H1 (cell line): ENCODE measurements at regions not wholly inside any gene's neighbourhood (a gene's known extent, or its start where the extent isn't known, plus 50 kb on each side); places are given as distances from the start of the nearest gene placed in this dataset.

Experiments
- CTCF ChIA-PET: fragments of 300-600 bp; sonication (Branson Sonifier 250); formaldehyde crosslinking; loops from one replicate; lab custom pipeline; 2021; ENCODE audit not compliant: partially characterized antibody; lab: Charles Lee
- POLR2A ChIA-PET: fragments of 300-600 bp; sonication (Branson Sonifier 250); formaldehyde crosslinking; loops from one replicate; lab custom pipeline; 2021; ENCODE audit warnings: inconsistent platforms; ENCODE audit not compliant: partially characterized antibody; lab: Charles Lee
- DNase-seq, 2 experiments: peaks; one replicate each; pipeline versions ENCODE4 v3.0.0 to v3.0.0-alpha.2; 2010 to 2022; ENCODE audit warnings: low spot score in 2 of 2, low read depth in 1 of 2, mixed read lengths in 1 of 2
- FAIRE-seq: peaks from 2 replicates; lab custom pipeline; 2011; peaks lifted over from hg19 to GRCh38; lab: Jason Lieb, UNC
- H2AFZ ChIP-seq: 2 replicates; pipeline ENCODE4 v1.8.1; 2012; ENCODE audit warnings: low read length, inconsistent platforms
- H2AK5ac ChIP-seq: 2 replicates; pipeline ENCODE4 v1.6.1; 2013; ENCODE audit warnings: low read depth, low read length
- H2BK120ac ChIP-seq: replicated peaks from 2 replicates; pipeline ENCODE3; 2013; ENCODE audit warnings: low read depth, low read length, inconsistent platforms
- H2BK12ac ChIP-seq: 2 replicates; pipeline ENCODE4 v1.6.1; 2013; ENCODE audit warnings: low read depth, low read length
- H2BK15ac ChIP-seq: 2 replicates; pipeline ENCODE4 v1.6.1; 2013; ENCODE audit warnings: low read length
- H2BK20ac ChIP-seq: 2 replicates; pipeline ENCODE4 v1.6.1; 2013; ENCODE audit warnings: low read length
- H2BK5ac ChIP-seq: 2 replicates; pipeline ENCODE4 v1.6.1; 2013; ENCODE audit warnings: low read depth, low read length
- H3K14ac ChIP-seq: 2 replicates; pipeline ENCODE4 v1.6.1; 2013; ENCODE audit warnings: inconsistent platforms; ENCODE audit not compliant: insufficient read length
- H3K18ac ChIP-seq: 2 replicates; pipeline ENCODE4 v1.6.1; 2013; ENCODE audit warnings: low read length; ENCODE audit errors: extremely low read depth
- H3K23ac ChIP-seq: 2 replicates; pipeline ENCODE4 v1.6.1; 2013; ENCODE audit warnings: inconsistent platforms; ENCODE audit not compliant: insufficient read length
- H3K23me2 ChIP-seq: 2 replicates; pipeline ENCODE4 v1.6.1; 2013; ENCODE audit warnings: low read depth, low read length
- H3K27ac ChIP-seq: 2 replicates; pipeline ENCODE4 v1.6.1; 2011; ENCODE audit warnings: low read depth, low read length, inconsistent platforms
- H3K27me3 ChIP-seq, 4 experiments: replicated peaks in 1 of 4; 1 replicate in 1 of 4; 2 replicates in 3 of 4; pipeline versions ENCODE4 v1.6.1 to v1.8.1; 2011 to 2013; ENCODE audit warnings: low read length in 3 of 4, mild to moderate bottlenecking in 3 of 4, inconsistent platforms in 2 of 4, mixed read lengths in 2 of 4, moderate library complexity in 1 of 4; ENCODE audit not compliant: control insufficient read depth in 3 of 4, insufficient read depth in 3 of 4; ENCODE audit errors: extremely low read depth in 1 of 4
- H3K36me3 ChIP-seq, 4 experiments: 2 replicates each; pipeline versions ENCODE4 v1.6.1 to v1.8.1; 2011 to 2013; ENCODE audit warnings: mild to moderate bottlenecking in 4 of 4, low read length in 3 of 4, moderate library complexity in 2 of 4, control low read depth in 1 of 4, inconsistent platforms in 1 of 4; ENCODE audit not compliant: insufficient read depth in 4 of 4, control insufficient read depth in 2 of 4
- H3K4ac ChIP-seq: replicated peaks from 2 replicates; pipeline ENCODE3; 2013; ENCODE audit warnings: low read length, low read depth, mixed read lengths, inconsistent platforms; ENCODE audit not compliant: insufficient read length
- H3K4me1 ChIP-seq, 4 experiments: replicated peaks in 1 of 4; 1 replicate in 1 of 4; 2 replicates in 3 of 4; pipeline versions ENCODE4 v1.6.1 to v1.8.1; 2011 to 2013; ENCODE audit warnings: low read length in 3 of 4, inconsistent platforms in 2 of 4, mixed read lengths in 1 of 4; ENCODE audit not compliant: insufficient read depth in 4 of 4, control insufficient read depth in 3 of 4
- H3K4me2 ChIP-seq, 2 experiments: 2 replicates each; pipeline versions ENCODE4 v1.6.1 to v1.8.1; 2011 to 2013; ENCODE audit warnings: low read depth in 2 of 2, low read length in 2 of 2, control low read depth in 1 of 2, inconsistent platforms in 1 of 2, mild to moderate bottlenecking in 1 of 2; ENCODE audit not compliant: insufficient read depth in 1 of 2
- H3K4me3 ChIP-seq, 4 experiments: fragments of 200-600, 300-600 bp in 1 of 4; sonication (generic), shearing (Covaris generic), sonication (Bioruptor Twin) in 1 of 4; 2 replicates each; pipeline versions ENCODE4 v1.5.1 to v1.8.1; 2011 to 2016; ENCODE audit warnings: low read length in 4 of 4, low read depth in 3 of 4, control low read depth in 2 of 4, inconsistent platforms in 2 of 4, mild to moderate bottlenecking in 2 of 4, mixed read lengths in 1 of 4, moderate library complexity in 1 of 4; ENCODE audit not compliant: insufficient read depth in 2 of 4; ENCODE audit errors: extremely low read depth in 1 of 4
- H3K56ac ChIP-seq: replicated peaks from 2 replicates; pipeline ENCODE3; 2013; ENCODE audit warnings: low read depth, mild to moderate bottlenecking, mixed read lengths, low read length, inconsistent platforms; ENCODE audit not compliant: insufficient read length
- H3K79me1 ChIP-seq: 2 replicates; pipeline ENCODE4 v1.6.1; 2013; ENCODE audit warnings: low read depth, low read length, control low read depth
- H3K79me2 ChIP-seq, 2 experiments: 2 replicates each; pipeline versions ENCODE4 v1.6.1 to v1.8.1; 2012 to 2013; ENCODE audit warnings: low read length in 2 of 2, mild to moderate bottlenecking in 2 of 2, inconsistent platforms in 1 of 2; ENCODE audit not compliant: insufficient read depth in 2 of 2, control insufficient read depth in 1 of 2
- H3K9ac ChIP-seq, 4 experiments: replicated peaks in 1 of 4; 1 replicate in 1 of 4; 2 replicates in 3 of 4; pipeline versions ENCODE4 v1.6.1 to v1.8.1; 2011 to 2013; ENCODE audit warnings: low read depth in 3 of 4, low read length in 3 of 4, control low read depth in 2 of 4, mild to moderate bottlenecking in 2 of 4, moderate library complexity in 2 of 4, inconsistent platforms in 1 of 4; ENCODE audit errors: extremely low read depth in 1 of 4
- H3K9me3 ChIP-seq, 2 experiments: 2 replicates each; pipeline versions ENCODE4 v1.6.1 to v1.8.1; 2012 to 2013; ENCODE audit warnings: mild to moderate bottlenecking in 2 of 2, moderate library complexity in 2 of 2, control low read depth in 1 of 2, inconsistent platforms in 1 of 2, low read depth in 1 of 2, low read length in 1 of 2, mixed read lengths in 1 of 2; ENCODE audit not compliant: insufficient read depth in 2 of 2
- H4K20me1 ChIP-seq, 2 experiments: replicated peaks in 1 of 2; 2 replicates each; pipeline versions ENCODE3 to v1.8.1; 2011 to 2013; ENCODE audit warnings: inconsistent platforms in 2 of 2, low read length in 2 of 2, mild to moderate bottlenecking in 1 of 2; ENCODE audit not compliant: insufficient read depth in 2 of 2, control insufficient read depth in 1 of 2
- H4K5ac ChIP-seq: 2 replicates; pipeline ENCODE4 v1.6.1; 2013; ENCODE audit warnings: low read length, low read depth, mixed read lengths, inconsistent platforms; ENCODE audit not compliant: insufficient read length
- H4K8ac ChIP-seq: 2 replicates; pipeline ENCODE4 v1.8.0; 2013; ENCODE audit warnings: mild to moderate bottlenecking, moderate library complexity, low read length, inconsistent platforms; ENCODE audit not compliant: insufficient read depth; ENCODE audit errors: extremely low read depth
- H4K91ac ChIP-seq: replicated peaks from 2 replicates; pipeline ENCODE3; 2013; ENCODE audit warnings: low read length, mixed read lengths, inconsistent platforms; ENCODE audit not compliant: insufficient read length
- JUND ChIP-seq: IDR thresholded peaks from 2 replicates; pipeline ENCODE4 v1.6.1; 2011; ENCODE audit warnings: mild to moderate bottlenecking, improper control_type of control experiment, low read length
- KDM4A ChIP-seq: IDR thresholded peaks from one replicate; pipeline ENCODE4 v1.7.1; 2012; ENCODE audit warnings: low read depth, mild to moderate bottlenecking, moderate library complexity, low read length, inconsistent platforms; ENCODE audit not compliant: severe bottlenecking
- SP4 ChIP-seq: IDR thresholded peaks from 2 replicates; pipeline ENCODE4 v1.6.1; 2012; ENCODE audit warnings: low read length, inconsistent platforms
- WGBS, 2 experiments: shearing (Covaris generic) in 1 of 2; methylation state at CpG; one replicate each; pipeline versions ENCODE4 v1.1.6 to v1.1.7; 2013 to 2015; ENCODE audit warnings: low lambda C conversion rate in 2 of 2, mixed read lengths in 2 of 2, inconsistent platforms in 1 of 2, low coverage in 1 of 2, missing lambda C conversion rate in 1 of 2; ENCODE audit not compliant: insufficient replicate concordance in 2 of 2, insufficient coverage in 1 of 2, insufficient read length in 1 of 2; ENCODE audit errors: extremely low coverage in 1 of 2, missing lambda C conversion rate in 1 of 2; 5-methylcytosine and 5-hydroxymethylcytosine counted together

DNA sequence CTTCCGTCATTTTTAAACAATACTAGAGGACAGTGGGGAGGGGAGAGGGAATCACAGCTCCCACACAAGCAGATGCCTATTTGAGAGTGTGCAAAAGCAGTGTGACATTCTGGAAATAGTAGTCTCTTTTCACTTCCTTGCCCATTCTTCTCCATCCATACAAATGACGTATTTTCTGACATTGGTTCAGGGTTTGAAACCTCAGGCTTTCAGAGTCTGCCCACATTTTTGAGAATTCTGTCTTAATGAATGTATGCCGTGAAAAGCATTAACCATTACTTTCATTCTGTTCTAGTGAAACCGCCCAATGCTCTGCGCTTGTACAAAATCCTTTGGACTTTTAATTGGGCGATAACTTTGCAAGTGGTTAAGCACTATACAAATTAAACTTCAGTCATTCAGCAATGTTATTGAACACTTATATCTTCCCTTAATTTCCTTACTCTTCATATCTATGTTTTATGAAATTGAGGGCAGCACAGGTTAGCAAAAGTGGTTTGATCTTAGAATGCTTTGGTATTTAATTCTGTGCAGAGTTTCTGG, 265.7 kb downstream of the SOX4 start:
- peaks cover 0 to 4% of the 10 kb centered on the region in 2 experiments for H4K20me1 ChIP-seq
- FAIRE-seq (no peak), DNase-seq (no peak)
- no peak overlapping the region for H4K8ac ChIP-seq
- H2AFZ ChIP-seq: no peak overlapping the region
- no peak overlapping the region for H2BK120ac ChIP-seq
- H2BK5ac ChIP-seq: no peak overlapping the region
- H3K56ac ChIP-seq: no peak overlapping the region
- no peaks in the 10 kb centered on the region; the same call in 1 of the 2 replicates for H3K79me1 ChIP-seq
- no peak overlapping the region for H2BK20ac ChIP-seq
- no peak overlapping the region for H3K4me3 ChIP-seq
- no peak overlapping the region for H3K23ac ChIP-seq
- H3K23me2 ChIP-seq: no peaks in the 10 kb centered on the region
- ChIA-PET POLR2A (no interaction called here), CTCF (interaction anchor here (0.6 kb wide), 1 partner anchor 659 kb away, joined by 3 read pairs; no protein-coding TSS in a partner anchor)
- no peak overlapping the region for H4K5ac ChIP-seq
- H3K14ac ChIP-seq: no peak overlapping the region
- H4K91ac ChIP-seq: no peak overlapping the region
- H3K27ac ChIP-seq: no peak overlapping the region
- H3K9ac ChIP-seq: no peak overlapping the region
- peaks cover 0 to 2% (median 0%) of the 10 kb centered on the region in 4 experiments; a peak in 1 of 8 replicates for H3K36me3 ChIP-seq
- 86% methylated on average over 6 of the region's 6 CpGs; no CpG with 5 or more reads in 1 of the 2 experiments for WGBS, 2 experiments
- no peak overlapping the region for H3K18ac ChIP-seq
- H2BK15ac ChIP-seq: no peak overlapping the region
- no peaks in the 10 kb centered on the region for H3K9me3 ChIP-seq
- H3K4me1 ChIP-seq: no peaks in the 10 kb centered on the region
- H2AK5ac ChIP-seq: no peak overlapping the region
- no peaks in the 10 kb centered on the region for H3K27me3 ChIP-seq
- H3K79me2 ChIP-seq: peaks cover 0 to 66% of the 10 kb centered on the region in 2 experiments; a peak in 3 of 4 replicates
- no peak overlapping the region for H3K4me2 ChIP-seq
- H3K4ac ChIP-seq: no peak overlapping the region
- no peak overlapping the region for H2BK12ac ChIP-seq
- TF ChIP-seq SP4: no peak
- TF ChIP-seq JUND: no peak
- no peak for TF ChIP-seq KDM4A
